Ishikawa (cell line): ENCODE measurements at regions not wholly inside any gene's neighbourhood (a gene's known extent, or its start where the extent isn't known, plus 50 kb on each side); places are given as distances from the start of the nearest gene placed in this dataset.

Source experiments
- CEBPB ChIP-seq: IDR thresholded peaks from 2 replicates; pipeline ENCODE4 v1.6.1; 2012
- CREB1 ChIP-seq: IDR thresholded peaks from 2 replicates; pipeline ENCODE4 v1.6.1; 2012; ENCODE audit warnings: low read depth
- EGR1 ChIP-seq: IDR thresholded peaks from 2 replicates; pipeline ENCODE4 v1.6.1; 2012
- EP300 ChIP-seq: IDR thresholded peaks from 2 replicates; pipeline ENCODE4 v1.6.1; 2012; ENCODE audit warnings: borderline replicate concordance
- FOXM1 ChIP-seq: IDR thresholded peaks from 2 replicates; pipeline ENCODE4 v1.6.1; 2012; ENCODE audit warnings: low read depth, borderline replicate concordance
- NFIC ChIP-seq: IDR thresholded peaks from 2 replicates; pipeline ENCODE4 v1.6.1; 2012
- RAD21 ChIP-seq: IDR thresholded peaks from 2 replicates; pipeline ENCODE4 v1.6.1; 2012; ENCODE audit warnings: low read depth
- REST ChIP-seq: IDR thresholded peaks from 2 replicates; pipeline ENCODE4 v1.6.1; 2012; ENCODE audit warnings: low read depth, mild to moderate bottlenecking
- TAF1 ChIP-seq: IDR thresholded peaks from 2 replicates; pipeline ENCODE4 v1.6.1; 2012; ENCODE audit warnings: low read depth, mild to moderate bottlenecking
- TCF12 ChIP-seq: IDR thresholded peaks from 2 replicates; pipeline ENCODE4 v1.6.1; 2012; ENCODE audit warnings: low read depth
- TEAD4 ChIP-seq: IDR thresholded peaks from 2 replicates; pipeline ENCODE4 v1.6.1; 2012
- YY1 ChIP-seq: IDR thresholded peaks from 2 replicates; pipeline ENCODE4 v1.6.1; 2012; ENCODE audit warnings: low read depth
- ZBTB7A ChIP-seq: IDR thresholded peaks from 2 replicates; pipeline ENCODE4 v1.6.1; 2012; ENCODE audit warnings: low read depth
- TF ChIP-seq, protein P1 (sequence below): IDR thresholded peaks from 2 replicates; pipeline ENCODE4 v1.6.1; 2012
- TF ChIP-seq, protein P2 (sequence below): IDR thresholded peaks from 2 replicates; pipeline ENCODE4 v1.6.1; 2012

DNA sequence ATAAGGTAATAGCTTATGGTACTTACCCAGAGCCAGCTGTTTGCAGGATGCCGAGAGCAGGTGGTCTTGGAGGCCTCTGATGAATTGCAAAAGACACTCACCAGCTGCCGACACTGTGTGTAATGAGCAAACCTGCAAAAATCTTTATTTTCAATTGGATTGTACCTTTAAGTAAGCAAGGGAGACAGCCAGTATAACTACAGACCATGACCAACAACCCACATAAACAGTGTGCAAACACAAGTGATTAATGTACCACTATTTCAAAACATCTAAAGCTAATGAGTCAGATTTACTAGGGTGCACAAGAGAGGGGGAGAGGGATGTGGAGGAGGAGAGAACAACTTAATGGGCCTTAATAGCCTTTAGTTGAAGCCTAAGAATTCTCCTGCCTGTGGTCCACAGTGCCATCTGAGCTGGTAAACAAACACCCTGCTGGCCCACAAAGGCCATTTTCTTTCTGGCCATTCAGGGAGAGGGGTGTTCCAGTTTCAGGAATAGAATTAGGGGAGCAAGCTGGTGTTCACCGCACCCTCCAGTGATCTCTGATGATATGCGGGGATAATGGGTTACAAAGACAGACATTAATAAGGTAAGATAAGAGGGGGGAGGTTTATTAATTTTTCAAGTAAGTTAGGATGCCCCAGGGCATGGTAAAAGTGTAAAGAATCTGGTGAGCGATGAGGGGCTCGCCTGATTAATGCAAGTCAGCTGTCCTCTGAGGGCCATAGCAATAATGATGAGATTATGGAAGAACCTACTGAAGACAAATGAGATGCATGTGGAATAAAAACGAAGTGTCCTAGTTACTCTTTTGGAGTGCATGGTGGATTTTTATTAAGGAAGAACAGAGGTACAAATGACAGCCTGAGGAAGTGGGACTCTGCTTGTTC is 196.4 kb downstream of the HRH4 start:
- TF ChIP-seq TEAD4 (no peak), EP300 (no peak), TAF1 (no peak), FOXM1 (no peak), CREB1 (no peak), YY1 (no peak), RAD21 (no peak), REST (no peak), EGR1 (no peak), CEBPB (no peak), ZBTB7A (no peak), TCF12 (no peak), NFIC (no peak)
- TF ChIP-seq, protein P1, sequence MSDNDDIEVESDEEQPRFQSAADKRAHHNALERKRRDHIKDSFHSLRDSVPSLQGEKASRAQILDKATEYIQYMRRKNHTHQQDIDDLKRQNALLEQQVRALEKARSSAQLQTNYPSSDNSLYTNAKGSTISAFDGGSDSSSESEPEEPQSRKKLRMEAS, result no peak
- TF ChIP-seq, protein P2, sequence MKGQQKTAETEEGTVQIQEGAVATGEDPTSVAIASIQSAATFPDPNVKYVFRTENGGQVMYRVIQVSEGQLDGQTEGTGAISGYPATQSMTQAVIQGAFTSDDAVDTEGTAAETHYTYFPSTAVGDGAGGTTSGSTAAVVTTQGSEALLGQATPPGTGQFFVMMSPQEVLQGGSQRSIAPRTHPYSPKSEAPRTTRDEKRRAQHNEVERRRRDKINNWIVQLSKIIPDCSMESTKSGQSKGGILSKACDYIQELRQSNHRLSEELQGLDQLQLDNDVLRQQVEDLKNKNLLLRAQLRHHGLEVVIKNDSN, result no peak

DNA sequence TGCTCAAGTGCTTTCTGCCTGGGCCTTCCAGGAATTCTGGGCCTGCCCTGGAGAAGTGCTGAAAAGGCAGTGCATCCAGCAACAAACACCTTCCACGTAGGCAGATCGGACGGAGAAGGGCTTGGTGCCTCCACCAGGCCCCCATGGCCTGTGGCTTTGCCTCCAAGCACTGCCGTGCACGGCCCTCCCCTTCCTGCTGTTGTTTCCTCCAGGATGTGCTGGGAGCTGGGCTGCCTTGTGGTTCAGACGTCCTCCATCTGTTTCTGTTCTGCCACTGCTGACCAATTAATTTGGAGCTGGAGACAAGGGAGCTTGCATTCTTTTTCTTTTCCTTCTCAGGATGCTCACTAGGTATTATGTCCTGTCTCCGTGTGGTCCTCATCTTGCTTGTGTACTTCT is 197.0 kb downstream of the HRH4 start:
- TF ChIP-seq FOXM1 (no peak), REST (no peak), TEAD4 (no peak), RAD21 (no peak), EGR1 (no peak), YY1 (no peak), TCF12 (no peak), CREB1 (no peak), CEBPB (no peak), EP300 (no peak), ZBTB7A (no peak)
- TF ChIP-seq, protein P2, result no peak
- TF ChIP-seq, protein P1, result no peak

GRCh38 chr18:24658302-24658701 is 197.9 kb downstream of the HRH4 start:
- no peak for TF ChIP-seq EGR1
- TF ChIP-seq CEBPB, result no peak
- TF ChIP-seq TCF12, result no peak
- TF ChIP-seq CREB1, result no peak
- no peak for TF ChIP-seq ZBTB7A
- TF ChIP-seq TEAD4, result no peak
- TF ChIP-seq, protein P1, result no peak
- TF ChIP-seq TAF1, result no peak
- TF ChIP-seq YY1, result no peak
- no peak for TF ChIP-seq NFIC
- no peak for TF ChIP-seq EP300
- no peak for TF ChIP-seq FOXM1
- TF ChIP-seq, protein P2, result no peak

DNA sequence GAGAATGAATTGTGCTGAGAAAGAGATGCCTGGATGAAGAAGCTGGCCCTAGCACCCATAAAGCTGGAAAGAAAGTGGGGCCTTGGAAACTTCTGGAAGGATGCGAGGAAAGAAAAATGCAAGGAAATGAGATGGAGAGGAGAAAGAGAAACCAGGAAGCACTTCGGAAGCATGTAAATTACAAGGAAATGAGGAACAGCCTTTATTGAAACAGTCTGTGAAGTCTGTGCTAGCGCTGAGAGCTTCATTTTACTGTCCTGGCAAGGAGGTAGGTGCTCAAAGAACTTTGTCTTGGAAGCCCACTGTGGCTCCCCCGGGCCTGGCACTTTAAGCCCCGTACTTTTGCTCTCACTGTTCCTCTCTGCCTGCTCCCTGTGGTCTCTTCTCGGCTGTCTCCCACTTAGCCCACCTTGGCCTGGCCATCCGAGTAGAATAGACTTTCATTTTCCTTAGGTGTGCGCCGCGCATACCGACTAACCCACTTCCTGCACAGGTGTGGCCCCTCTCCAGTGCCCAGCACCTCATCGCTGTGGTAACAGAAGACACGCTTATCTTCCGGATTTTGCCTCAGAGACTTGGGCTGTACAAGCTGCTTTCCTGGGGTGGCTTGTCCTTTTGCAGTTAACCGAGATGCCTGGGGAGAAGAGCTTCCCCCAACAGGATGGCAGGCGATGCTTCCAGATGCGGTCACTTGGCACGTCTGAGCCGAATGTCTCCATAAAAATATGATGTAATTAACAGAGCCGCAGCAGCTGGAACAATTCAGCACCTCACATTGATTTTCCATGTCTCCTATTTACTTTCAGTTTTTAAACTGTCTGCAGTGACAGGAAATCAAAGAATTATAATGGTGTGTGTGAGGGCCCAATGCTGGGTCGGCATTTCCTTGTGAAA is 199.6 kb downstream of the HRH4 start:
- TF ChIP-seq REST, result no peak
- no peak for TF ChIP-seq EGR1
- TF ChIP-seq TEAD4, result no peak
- TF ChIP-seq TCF12, result no peak
- TF ChIP-seq ZBTB7A, result no peak
- no peak for TF ChIP-seq CREB1
- TF ChIP-seq, protein P2, result no peak
- TF ChIP-seq EP300, result no peak
- no peak for TF ChIP-seq FOXM1
- no peak for TF ChIP-seq YY1
- no peak for TF ChIP-seq NFIC
- TF ChIP-seq CEBPB, result no peak
- TF ChIP-seq, protein P1, result no peak
